NCI-H187 treated with DMSO at 0.1 percent for 48 hours (cell line): ENCODE measurements at regions not wholly inside any gene's neighbourhood (a gene's known extent, or its start where the extent isn't known, plus 50 kb on each side); places are given as distances from the start of the nearest gene placed in this dataset.
A peak's percentile ranks its signal among the peaks of the same experiment; 100 is the strongest.

Experiments
- DNase-seq: peaks from one replicate; lab custom pipeline; 2025; lab: John Stamatoyannopoulos, UW

- DNase-seq = no peak
Measured at GRCh38 chr11:96614101-96614500, 224.3 kb downstream of the JRKL start.

GRCh38 chr11:96614846-96615245, 225.0 kb downstream of the JRKL start:
- DNase-seq = peak; percentile 50

- DNase-seq = no peak
Measured at GRCh38 chr11:96620464-96621044, 230.7 kb downstream of the JRKL start.

GRCh38 chr11:96621161-96621560, 231.3 kb downstream of the JRKL start:
- no peak for DNase-seq

DNA sequence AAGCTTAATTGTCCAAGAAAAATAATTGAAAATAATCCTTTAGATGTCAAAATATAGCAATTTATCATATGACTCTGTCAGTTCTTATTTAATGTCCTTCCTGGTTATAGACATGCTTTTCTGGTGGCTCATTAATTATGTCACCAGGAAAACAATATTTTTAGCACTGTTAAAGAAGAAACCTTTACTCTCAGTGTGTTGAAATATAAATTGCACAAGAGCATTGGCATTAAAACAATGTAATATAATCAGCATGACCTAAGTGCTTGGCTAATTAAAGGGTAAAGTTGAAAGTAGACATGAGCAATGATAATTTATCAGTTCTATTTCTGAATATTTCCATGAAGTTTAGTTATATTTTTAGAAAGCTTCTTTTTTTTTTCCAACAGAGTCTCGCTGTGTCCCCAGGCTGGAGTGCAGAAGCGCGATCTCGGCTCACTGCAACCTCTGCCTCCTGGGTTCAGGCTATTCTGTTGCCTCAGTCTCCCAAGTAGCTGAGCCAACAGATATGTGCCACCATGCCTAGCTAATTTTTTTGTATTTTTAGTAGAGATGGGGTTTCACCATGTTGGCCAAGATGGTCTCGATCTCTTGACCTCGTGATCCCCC, 232.3 kb downstream of the JRKL start:
- no peak for DNase-seq

- no peak for DNase-seq
Measured at GRCh38 chr11:96624126-96624525, 234.3 kb downstream of the JRKL start.

GRCh38 chr11:96627376-96627775, 237.6 kb downstream of the JRKL start:
- no peak for DNase-seq

DNA sequence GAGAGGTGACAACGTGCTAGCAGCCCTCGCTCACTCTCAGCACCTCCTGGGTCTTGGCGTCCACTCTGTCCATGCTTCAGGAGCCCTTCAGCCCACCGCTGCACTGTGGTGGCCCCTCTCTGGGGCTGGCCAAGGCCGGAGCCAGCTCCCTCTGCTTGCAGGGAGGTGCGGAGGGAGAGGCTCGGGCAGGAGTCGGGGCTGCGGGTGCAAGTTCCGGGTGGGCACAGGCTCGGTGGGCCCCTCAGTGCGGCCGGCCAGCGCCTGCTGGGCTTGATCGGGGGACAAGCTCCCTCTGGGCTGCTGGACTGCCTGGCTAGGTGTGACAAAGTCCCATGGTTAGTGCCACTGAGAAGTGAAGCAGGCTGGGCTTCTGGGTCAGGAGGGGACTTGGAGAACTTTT, 245.8 kb downstream of the JRKL start:
- DNase-seq = no peak

DNA sequence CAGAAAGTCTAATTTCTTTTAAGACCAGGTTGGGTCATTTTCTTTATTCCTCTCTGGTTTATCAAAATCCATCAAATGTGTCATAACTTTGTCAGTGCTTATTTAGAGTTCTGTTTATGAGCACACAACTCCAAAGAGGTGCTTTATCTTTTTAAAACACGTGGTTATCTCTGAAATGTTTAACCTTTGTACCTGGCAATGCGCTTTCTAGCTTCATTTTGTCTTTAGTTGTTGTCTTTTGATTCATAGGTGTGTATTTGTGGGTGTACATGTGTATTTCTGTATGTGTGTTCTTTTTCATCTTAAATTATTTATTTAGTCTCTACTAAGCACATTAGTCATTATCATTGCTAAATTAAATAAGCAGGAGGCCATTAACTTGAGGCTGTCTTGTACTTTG, 251.4 kb downstream of the JRKL start:
- no peak for DNase-seq

- DNase-seq = no peak
Measured at GRCh38 chr11:96642583-96642982, 252.8 kb downstream of the JRKL start.

DNA sequence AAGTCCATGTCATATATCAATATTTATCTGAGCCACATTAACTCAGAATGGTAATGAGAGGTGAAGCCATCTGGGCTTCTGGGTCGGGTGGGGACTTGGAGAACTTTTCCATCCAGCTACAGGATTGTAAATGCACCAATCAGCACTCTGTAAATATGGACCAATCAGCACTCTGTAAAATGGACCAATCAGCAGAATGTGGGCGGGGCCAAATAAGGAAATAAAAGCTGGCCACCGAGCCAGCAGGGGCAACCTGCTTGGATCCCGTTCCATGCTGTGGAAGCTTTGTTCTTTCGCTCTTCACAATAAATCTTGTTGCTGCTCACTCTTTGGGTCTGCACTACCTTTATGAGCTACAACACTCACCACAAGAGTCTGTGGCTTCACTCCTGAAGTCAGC, 253.4 kb downstream of the JRKL start:
- no peak for DNase-seq

GRCh38 chr11:96647621-96648020, 257.8 kb downstream of the JRKL start:
- no peak for DNase-seq

- no peak for DNase-seq
Measured at GRCh38 chr11:96648991-96649390, 259.2 kb downstream of the JRKL start.

- no peak for DNase-seq
Measured at GRCh38 chr11:96652516-96652915, 262.7 kb downstream of the JRKL start.

DNA sequence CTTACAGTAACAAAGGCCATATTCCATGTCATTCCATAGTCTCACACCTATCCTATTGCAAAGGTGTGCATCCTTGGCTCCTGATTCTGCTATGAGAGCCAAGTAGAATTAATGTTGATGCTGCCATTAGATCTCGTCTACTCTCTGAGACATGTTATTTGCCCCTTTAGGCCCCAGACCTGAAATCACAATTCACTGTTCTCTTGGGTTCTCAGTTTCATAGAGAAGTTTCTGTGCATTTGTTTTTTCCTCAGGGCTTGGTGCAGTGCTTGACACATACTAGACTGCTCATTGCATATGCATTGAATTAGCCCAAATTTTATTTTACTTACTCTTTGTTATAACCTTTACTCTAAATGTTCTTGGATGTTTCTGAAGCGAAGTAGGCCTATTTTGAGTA, 265.7 kb downstream of the JRKL start:
- DNase-seq = no peak

DNA sequence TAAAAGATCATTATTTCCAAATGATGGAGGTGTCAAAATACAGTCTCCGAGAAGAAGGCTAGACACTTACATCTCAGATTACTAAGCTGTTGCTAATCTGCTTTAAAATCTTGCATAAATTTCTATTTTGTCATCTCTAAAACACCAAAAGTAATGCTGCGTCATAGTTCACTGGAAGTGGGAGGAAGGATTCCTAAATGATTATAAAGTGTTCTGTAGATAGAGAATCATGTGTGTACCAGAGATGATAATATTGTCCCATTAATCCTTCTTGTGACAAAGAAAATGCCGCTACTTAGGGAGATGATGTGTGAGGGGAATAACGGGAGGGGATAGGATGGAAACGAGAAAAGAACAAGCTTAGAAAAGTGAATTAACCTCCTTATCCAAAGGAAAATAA, 268.6 kb downstream of the JRKL start:
- DNase-seq = no peak

DNA sequence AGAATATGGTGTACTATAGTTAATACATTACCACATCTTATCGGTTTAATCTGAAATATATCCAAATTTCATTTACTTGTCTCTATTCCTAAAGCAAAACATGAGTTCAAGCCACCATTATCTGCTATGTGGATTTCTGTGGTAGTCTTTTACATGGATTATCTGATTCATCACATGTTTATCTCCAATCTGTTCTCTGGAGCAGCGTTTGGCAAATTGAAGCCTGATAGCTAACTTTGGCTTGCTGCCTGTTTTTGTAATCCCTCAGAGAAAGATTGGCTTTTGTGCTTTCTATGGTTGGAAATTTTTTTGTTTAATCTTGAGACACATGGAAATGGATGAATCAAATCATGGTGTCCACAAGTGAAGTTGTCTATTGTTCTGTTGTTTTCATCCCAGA, 274.3 kb downstream of the JRKL start:
- DNase-seq = no peak

DNA sequence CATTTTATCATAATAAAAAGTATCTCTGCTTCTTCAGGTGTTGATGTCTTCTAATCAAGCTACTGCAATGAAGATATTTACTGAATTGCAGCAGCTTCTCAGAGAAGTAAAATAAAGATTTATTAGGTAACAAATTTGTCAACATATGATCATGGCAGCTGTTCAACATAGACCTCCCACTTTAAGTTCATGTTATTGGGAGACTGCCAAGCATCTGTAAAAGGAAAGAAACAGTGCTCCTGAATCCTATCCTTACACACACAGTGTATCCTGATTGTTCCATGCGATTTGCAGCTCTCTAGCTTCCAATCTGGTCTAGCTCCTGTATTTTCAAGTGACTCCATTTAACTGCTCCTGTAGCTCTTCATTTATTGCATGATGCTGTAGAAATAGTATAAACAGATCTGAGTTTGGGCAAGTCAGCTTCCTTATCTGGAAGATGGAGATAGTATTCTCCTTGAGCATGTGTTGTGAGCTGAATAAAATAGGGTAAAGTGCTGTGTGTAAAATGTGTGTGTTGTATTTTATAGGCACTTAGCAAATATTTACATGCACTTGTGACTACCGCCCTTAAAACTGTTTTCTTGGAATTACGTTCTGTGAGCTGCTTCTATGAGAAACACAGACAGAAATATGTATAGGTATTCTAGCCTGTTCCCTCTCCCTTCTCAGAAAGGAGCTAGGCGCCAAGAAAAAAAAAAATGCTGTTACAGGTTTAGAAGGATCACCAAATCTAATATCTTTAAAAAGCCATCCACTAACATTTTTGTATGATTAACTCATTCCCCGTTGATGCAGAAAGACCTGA, 290.6 kb downstream of the JRKL start:
- DNase-seq = no peak

GRCh38 chr11:96681019-96681716, 291.4 kb downstream of the JRKL start:
- no peak for DNase-seq

DNA sequence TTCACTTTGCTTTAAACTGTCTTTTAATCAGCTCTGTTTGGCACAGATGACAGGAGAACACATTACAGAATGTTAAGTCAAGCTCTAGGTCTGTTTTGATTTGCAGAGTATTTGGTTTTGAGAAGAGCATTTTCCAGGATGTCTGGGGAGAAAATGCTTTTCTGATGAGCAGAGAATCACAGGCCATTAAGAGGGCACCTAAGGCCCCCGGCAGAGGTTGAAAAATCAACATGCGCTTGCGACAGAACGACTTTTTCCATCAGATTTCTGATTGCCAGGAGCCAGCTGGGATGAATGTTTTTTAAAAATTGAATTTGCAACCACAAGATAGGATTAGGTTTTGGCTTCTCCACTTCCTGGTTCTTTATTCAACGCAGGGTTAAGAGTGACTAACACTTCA, 304.5 kb downstream of the JRKL start:
- DNase-seq = no peak

- no peak for DNase-seq
Measured at GRCh38 chr11:96696731-96697130, 306.9 kb downstream of the JRKL start.

DNA sequence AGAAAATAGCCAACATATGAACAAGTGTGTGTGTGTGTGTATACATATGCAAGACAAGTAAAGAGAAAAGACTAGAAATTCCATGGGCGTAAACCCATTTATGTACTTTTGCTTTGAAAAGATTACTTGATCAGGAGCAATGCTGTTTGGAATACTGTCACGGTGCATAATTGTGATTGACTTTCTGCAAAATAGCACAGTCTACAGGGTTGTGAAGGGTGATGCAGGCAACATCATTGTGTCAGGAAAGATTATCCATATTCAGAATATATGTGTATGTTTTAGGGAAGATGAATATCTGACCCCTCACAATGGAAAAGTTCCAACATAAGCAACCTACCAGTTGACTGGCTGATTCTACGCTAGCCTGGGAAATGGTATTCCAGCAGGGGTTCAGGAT, 307.7 kb downstream of the JRKL start:
- no peak for DNase-seq

DNA sequence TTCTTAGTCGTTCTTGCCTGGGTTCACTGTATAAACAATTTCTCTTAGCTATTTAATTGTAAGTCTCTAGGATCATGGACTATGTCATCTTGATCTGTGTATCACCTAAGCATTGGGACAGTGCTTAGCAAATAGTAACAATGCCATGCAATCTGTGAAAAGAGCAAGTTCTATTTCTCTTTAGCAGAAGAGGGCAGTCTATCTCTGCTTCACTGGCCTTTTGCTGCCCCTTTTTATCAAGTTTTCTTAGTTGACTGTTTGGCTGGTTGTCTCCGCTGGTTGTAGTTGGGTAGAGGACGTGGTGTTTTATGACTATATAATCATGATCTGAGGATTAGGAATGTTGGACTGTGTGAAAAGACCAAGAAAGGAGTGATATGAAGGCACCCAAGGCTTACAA, 315.0 kb downstream of the JRKL start:
- no peak for DNase-seq
